Stimulated activated CD8-positive, alpha-beta memory T cell treated with anti-CD3 and anti-CD28 coated beads, Interleukin-7, amount 100 ng/mL, for 48 hours (primary cell): ENCODE measurements at regions not wholly inside any gene's neighbourhood (a gene's known extent, or its start where the extent isn't known, plus 50 kb on each side); places are given as distances from the start of the nearest gene placed in this dataset.
"Not testable (repeated sequence)": the region's sequence is repeated elsewhere in the genome, so short reads cannot be mapped to it uniquely, and the experiment has no call there.

Experiments used
- DNase-seq, 2 donors: peaks; one replicate each; pipeline ENCODE4 v3.0.0-alpha.2; 2020; ENCODE audit warnings: low read depth in 1 of 2; ENCODE audit errors: extremely low read depth in 1 of 2

DNA sequence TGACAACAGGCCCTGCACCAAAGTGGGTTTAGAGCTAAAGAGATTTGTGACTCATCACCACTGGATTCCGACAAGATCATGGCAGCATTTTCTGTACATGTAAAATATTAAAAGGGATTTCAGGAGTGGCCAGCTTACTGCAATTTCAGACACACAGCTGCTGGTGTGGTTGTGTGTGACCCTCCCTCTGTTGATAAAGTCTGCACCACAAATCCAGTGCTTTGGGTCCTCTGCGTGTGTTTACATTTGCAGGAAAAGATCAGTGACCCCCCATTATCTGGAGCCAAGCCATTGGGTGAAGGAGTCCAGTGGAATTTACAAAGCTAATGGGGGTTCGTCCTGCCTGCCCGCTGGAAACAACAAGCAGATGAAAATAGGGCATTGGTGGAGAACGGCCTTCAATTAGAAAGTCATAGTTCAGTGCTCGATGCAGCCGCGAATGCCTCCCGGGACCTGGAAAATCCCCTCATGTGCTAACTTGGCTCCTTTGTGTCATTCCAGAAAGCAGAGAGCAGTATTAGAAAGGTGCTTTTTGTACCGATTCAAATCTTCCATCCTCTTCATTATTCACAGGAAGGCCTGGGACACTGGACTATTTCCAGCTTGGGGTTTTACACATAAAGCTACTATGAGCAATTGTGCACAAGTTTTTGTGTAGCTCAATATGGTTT, 188.5 kb upstream of the TMEM132C start:
- DNase-seq, result no peak

DNA sequence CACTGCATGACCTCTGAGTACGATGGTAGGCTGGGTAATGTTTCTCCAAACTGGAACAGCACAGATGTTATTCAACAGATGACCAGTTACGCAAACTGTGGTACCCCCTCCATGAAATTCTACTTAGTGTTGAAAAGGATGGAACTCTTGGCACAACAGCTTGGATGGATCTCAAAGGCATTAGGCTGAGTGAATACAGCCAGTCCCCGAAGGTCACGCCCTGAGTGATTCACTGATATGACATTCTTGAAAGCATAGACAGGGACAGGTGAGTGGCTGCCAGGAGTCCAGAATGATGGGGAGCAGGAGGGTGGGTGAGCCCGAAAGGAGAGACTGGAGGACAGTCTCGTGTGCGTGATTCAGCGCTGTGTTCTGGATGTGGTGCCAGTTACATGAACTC, 187.5 kb upstream of the TMEM132C start:
- DNase-seq, result no peak

DNA sequence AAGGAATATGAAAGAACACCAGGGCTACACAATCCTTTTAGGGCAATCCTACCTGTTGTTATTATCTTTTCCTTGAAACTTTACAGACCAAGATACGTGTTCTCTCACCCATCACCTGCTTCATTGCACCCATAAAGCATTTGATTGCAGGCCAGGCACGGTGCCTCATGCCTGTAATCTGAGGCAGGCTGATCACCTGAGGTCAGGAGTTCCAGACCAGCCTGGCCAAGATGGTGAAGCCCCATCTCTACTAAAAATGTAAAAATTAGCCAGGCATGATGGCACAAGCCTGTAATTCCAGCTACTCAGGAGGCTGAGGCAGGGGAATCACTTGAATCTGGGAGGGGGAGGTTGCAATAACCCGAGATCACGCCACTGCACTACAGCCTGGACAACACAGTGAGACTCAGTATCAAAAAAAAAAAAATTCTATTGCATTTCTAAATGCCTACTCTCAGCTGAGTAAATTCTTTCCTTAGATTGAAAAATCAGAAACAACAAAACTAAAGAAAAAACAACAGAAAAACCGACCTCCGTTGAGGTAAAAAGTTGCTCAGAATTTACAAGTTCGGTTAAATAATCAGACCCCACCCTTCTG, 183.7 kb upstream of the TMEM132C start:
- no peak for DNase-seq

DNA sequence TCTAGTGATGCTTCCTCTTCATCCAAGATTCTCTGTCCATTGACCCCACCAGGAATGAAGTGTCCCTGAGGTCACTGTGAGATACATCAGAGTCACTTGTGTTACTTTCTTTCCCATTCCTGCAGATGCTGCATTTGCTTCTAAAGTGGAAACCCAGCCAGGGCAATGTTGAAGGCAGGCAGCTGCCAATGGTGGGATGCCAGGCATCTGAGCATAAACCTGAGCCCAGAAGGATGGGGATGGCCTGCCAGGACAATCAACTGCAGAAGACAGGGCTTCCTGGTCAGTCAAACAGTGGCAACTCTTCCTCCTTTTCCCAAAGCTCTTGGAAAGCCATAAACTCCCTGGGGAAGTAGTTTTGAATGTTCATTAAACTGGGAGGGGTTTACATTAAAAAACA, 178.0 kb upstream of the TMEM132C start:
- no peak for DNase-seq

DNA sequence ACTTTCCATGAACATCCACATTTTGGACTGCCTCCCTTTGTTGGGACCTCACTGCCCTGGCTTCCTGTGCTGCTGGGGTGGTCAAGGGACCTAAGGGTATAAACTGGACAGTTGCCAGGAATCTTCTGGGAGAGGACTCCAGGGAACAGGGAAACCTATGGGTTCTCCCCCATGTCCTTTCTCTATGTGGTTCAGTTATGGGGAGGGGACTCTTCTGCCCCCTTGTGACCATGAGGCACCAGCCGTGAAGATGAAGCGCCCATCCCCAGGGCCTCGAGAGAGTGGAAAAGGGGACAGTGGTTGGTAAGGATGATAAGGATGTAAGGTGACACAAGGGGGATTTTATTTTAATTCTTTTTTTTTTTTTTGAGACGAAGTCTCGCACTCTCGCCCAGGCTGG, 177.0 kb upstream of the TMEM132C start:
- no peak for DNase-seq

DNA sequence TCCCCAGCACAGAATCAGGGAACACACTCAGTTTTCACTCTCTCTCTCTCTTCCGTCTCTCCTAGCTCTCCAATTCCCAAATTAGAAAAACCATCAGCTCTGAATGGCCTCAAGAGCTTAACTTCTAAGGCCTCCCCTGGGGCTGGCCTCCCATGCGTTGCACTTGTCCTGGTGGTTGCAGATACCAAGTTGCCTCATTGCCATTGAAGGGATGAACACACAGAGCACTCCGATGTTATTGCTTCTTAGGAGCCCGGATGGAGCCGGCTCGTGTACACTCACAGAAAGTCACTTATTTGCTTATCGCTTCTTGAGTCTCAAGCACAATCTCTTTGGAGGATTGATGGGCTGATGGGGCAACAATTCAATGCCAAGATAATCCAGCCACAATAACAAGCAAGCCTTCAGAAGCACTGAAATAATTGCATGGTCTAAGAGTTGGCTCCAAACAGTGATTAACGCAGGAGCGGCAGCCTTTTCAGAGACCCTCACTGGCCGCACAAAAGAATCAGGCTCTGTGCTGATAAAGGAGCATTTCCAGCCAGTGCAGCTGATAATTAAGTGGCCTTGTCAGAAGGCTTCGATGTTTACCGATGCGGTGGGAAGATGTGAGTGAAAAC, 175.8 kb upstream of the TMEM132C start:
- no peak for DNase-seq

DNA sequence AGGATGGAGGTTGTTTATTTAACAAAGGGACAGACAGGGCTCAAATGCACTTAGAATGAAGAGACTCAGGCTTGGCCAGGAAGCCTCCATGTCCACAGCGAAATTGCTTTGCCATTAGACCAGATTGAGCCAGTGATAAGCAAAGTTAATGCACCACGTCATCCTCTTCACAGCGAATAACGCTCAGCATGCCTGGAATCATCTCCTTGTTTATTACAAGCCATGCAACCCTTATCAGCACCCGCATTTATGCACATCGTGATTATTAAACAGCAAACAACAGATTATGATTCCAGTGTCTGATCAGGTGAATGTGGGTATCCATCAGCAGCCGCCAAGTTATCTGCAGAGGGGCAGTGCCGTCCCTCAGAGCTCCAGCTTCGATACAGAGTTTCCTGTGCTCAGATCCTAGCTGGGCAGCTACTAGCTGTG, 175.0 kb upstream of the TMEM132C start:
- no peak for DNase-seq

DNA sequence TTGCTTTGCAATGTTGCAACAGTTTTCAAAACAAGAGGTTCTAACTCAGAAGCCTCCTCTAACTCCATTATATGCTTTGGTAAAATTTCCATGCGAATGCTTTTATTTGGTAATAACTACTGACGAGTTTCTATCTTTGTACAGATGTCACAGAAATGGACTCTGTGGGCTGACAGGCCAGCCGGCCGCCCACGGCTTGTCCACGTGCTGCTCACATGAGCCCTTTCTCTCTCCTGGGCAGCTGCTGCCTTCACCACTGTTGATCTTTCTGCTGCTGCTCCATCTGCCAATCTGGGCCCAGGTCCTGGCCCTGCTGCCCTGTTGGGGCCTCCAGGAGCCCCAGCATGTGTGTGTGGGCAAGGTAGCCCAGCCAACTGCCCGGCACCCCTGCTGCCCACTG, 168.2 kb upstream of the TMEM132C start:
- DNase-seq, result no peak

DNA sequence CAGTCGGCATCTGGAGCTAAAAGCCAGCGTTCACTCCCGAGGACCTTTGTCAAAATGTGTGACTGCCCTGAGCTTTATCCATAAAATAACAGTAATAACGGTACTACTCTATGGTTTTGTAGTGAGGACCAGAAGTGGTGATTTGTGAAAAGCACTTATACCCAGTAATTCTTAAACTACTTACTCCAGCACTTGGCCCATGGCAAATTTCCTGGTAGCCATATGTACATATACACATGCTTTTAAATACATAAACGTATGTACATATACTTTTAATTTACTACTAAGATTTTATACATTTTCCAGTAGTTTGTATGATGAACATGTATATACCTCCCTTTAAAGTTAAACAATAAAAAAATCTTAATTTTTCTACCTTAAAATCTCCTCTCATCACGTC, 163.8 kb upstream of the TMEM132C start:
- no peak for DNase-seq

DNA sequence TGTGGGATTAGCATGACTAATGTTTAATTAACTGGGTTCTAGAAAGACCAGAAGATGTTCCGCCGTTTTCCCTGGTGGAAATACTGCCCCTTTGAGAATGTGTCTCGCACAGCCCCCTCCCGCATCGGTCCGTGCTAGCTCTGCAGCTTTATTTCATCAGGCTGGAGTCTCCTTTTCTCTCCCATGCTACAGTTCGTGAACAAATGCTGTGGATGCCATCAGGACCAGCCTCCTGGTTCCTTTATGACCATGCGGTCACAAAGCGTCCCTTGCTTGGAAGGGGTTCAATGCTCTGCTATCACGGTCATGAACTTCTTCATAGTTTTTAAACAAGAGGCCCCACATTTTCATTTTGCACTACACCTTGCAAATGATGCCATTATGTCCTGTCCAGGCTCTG, 157.7 kb upstream of the TMEM132C start:
- DNase-seq, result no peak

DNA sequence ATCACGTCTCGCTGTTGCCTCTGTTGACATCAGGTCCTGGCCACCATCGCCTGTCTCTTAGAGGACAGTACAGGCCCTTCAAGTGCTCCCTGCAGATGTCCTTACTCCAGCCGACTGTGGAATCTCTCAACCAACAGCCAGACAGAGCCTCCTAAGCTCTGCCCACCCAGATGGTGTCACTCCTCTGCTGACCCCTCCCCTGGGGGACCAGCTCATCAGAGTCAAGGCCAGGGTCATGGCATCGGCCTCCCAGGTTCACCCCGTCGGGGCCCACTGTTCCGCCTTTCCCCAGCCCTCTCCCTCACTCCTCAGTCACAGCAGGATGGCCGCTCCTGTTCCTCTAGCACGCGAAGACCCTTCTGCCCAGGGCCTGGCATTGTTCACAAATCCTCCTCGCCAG, 157.3 kb upstream of the TMEM132C start:
- DNase-seq, result no peak

DNA sequence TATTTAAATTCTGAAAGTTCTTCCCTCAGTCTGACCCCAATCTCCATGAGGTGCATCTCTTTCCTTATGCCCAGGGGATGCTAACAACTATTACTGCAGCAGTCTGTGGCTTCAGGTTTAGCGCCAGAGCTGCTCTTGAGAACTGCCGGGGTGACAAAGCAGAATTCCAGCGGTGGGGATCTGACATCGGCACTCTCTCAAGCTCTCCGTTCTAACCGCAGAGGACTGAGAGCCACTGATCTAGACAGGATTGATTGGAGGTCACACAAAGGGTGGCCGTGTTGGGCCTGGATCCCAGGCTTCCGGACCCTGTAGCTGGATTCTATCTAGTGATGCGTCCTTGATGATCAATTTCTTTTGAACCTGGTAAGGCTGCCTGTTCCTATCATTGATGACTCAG, 155.6 kb upstream of the TMEM132C start:
- DNase-seq, result no peak

DNA sequence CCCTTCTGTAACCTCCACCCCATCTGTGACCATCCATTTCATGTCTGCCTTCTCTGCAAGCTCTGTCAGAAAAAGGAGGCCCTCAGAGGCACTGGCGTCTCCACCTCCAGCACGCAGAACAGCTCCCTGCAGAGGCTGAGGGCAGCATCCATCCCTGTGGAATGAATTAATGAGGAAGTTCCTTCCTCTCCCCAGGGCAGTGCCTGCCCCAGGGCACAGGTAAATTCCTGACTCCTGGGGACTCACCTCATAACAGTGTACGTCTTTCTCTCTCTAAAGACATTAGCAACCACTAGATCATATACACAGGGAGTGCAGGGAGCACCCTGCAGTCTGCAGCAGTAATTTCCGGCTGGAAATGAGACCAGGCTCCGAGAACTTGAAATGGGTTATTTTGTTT, 155.0 kb upstream of the TMEM132C start:
- DNase-seq, result no peak

DNA sequence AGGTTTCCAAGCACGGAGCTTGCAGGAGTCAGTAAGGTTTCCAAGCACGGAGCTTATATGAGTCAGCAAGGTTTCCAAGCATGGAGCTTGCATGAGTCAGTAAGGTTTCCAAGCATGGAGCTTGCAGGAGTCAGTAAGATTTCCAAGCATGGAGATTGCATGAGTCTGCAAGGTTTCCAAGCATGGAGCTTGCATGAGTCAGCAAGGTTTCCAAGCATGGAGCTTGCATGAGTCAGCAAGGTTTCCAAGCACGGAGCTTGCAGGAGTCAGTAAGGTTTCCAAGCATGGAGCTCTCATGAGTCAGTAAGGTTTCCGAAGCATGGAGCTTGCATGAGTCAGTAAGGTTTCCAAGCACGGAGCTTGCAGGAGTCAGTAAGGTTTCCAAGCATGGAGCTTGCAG, 153.7 kb upstream of the TMEM132C start:
- not testable (repeated sequence) for DNase-seq

DNA sequence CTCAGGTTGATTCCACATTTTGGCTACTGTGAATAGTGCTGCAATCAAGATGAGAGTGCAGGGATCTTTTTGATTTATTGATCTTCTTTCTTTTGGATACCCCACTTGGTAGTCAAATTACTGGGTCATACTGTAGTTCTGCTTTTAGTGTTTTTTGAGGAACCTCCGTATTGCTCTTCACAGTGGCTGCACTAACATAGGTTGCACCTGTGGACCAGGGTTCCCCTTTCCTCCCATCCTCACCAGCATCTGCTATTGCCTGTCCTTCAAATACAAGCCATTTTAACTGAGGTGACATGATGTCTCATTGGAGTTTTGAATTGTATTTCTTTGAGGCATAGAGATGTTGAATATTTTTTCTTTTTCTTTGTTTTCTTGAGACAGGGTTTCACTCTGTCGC, 152.5 kb upstream of the TMEM132C start:
- DNase-seq, result no peak

DNA sequence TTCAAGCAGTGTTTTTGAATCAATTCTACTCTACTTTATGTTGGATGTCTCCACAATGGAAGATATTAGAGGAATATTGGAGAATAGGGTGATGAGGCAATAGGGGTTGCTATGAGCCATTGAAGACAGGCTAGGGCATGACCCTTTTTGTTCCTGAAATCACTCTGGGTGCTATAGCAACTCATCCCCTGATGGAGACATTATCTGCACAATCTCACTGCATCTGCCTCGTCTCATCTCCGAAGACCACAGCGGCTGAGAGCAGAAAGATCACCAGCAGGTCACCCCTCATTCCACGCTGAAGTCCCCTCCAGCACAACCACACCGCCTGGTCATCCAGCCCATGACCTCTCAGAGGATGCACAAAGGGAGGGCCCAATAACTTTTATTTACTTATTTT, 150.4 kb upstream of the TMEM132C start:
- no peak for DNase-seq

DNA sequence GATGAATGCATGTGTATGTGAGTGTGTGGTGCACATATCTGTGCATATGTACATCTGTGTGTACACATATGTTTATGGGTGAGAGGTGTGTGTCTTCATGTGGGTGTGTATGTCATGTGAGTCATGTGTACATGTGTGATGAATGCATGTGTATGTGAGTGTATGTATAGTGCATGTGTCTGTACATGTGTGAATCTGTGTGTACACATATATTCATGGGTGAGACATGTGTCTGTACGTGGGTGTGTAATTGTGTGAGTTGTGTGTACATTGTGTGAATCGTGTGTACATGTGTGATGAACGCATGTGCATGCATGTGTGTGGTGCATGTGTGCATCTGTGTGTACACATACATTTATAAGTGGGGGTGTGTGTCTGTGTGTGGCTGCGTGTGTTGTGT, 146.9 kb upstream of the TMEM132C start:
- DNase-seq, result no peak

DNA sequence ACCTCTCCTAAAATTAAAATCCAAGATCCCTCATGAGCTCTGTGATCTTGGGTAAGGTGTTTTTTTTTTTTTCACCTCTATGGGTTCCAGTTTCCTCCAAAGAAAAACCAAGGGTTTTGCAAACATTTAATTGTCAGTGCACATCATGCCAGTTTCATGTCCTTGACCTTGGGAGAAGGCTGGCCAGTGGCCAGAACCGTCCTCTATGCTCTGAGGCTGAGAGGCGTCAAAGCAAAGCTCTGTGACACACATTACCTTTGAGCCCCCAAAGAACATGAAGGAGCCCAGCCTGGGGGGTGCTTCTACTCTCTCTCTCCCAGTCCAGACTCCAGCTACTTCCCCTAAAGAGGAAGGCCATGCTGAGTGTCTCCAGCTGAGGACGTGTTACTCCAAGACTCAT, 145.5 kb upstream of the TMEM132C start:
- DNase-seq, result no peak

DNA sequence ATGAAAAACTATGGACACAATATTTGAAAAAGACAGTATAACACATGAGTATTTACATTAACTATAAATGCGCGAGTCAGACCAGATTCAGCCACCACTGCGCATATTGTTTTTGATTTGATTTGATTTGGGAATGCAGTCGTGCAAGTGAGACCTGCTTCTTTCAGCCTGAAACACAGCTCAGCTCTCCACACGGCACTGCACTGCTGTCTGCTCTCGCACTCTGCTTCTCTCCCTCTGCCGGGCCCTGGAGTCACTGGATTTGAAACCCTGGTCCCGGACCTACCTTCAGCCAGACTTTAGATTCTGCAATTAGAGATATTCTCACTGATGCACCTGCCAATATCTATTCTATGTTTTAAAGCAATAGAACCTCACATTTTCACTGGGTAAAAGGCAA, 143.9 kb upstream of the TMEM132C start:
- no peak for DNase-seq

DNA sequence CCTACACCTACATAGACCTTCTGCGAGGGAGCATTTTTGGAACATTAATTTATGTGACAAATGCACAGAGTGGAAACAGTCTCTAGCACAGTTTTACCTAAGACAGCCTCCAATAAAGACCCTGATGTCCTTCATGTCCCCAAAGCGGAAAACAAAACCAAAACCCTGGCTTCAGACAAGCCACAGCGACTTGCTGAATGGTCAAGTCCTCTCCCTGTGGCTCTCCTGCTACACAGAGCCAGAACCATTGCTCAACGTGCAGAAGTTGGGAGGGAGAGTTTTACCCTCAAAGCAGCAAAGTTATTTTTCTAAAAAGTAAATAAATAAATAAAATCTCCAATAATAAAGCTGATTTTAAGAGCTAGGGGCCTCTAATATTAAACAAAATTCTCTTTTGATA, 135.0 kb upstream of the TMEM132C start:
- no peak for DNase-seq

DNA sequence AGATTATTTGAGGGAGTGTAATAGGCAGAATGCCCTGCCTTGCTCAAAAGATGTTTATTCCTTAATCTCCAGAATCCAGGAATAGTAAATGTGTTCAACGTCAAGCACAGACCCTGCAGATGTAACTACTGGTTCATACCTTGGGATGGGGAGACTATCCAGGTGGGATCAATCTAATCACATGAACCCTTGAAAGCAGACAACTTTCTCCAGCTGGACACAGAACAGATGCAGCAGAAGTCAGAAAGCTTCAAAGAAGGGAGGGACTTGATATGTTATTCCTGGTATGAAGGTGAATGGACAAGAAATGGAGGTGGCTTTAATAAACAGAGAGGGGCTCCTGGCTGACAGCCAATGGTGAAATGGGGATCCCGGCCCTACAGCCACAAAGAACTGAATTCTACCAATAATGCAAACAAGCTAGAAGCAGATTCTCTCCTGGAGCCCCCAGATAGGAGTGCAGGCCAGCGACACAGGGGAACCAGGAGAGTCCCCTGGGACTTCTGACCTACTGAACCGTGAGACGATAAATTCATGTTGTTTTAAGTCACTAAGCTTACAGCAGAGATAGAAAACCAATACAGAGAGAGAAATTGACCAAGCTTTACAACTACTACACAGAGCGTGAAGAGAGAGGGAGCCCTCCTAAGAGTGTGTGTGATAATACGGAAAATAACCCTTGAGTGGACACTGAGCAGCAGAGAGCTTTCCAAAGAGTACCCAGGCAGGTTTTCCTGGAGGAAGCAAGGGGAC, 133.5 kb upstream of the TMEM132C start:
- no peak for DNase-seq

DNA sequence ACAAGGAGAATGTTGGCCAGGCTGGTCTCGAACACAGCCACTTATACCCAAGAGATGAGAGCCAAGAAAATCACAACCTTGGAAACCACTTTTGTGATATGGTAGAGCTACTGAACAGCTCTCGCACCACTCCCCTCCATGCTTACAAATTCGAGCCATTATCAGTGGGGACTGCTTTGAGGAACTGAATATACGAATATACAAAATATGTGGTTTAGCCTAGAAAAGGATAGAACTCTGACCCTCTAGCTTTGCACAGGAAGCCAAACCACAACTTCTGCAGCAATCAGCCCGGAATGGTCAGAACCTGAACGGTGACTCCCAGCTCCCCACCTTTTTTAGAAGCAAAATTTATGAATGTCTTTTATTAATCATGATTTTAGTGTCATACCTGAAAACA, 129.8 kb upstream of the TMEM132C start:
- DNase-seq, result no peak
